Neuronal stem cell (in vitro differentiated cells): ENCODE measurements at regions not wholly inside any gene's neighbourhood (a gene's known extent, or its start where the extent isn't known, plus 50 kb on each side); places are given as distances from the start of the nearest gene placed in this dataset.
"Not testable (repeated sequence)": the region's sequence is repeated elsewhere in the genome, so short reads cannot be mapped to it uniquely, and the experiment has no call there.

Source experiments
- DNase-seq: peaks from one replicate; pipeline ENCODE4 v3.0.0-alpha.2; 2013; ENCODE audit warnings: low spot score
- H2AFZ ChIP-seq: one replicate; pipeline ENCODE4 v1.6.1; 2013; ENCODE audit warnings: mild to moderate bottlenecking, low read length, inconsistent platforms
- H2AK5ac ChIP-seq: 2 replicates; pipeline ENCODE4 v1.6.1; 2013; ENCODE audit warnings: low read depth, mild to moderate bottlenecking, inconsistent platforms, low read length, moderate library complexity, mixed read lengths
- H2BK120ac ChIP-seq: 2 replicates; pipeline ENCODE4 v1.6.1; 2013; ENCODE audit warnings: low read depth, mild to moderate bottlenecking, inconsistent platforms, low read length, moderate library complexity, mixed read lengths
- H2BK12ac ChIP-seq: one replicate; pipeline ENCODE4 v1.6.1; 2013; ENCODE audit warnings: low read length, inconsistent platforms
- H2BK15ac ChIP-seq: 2 replicates; pipeline ENCODE4 v1.6.1; 2013; ENCODE audit warnings: mild to moderate bottlenecking, low read length, inconsistent platforms, mixed read lengths
- H2BK5ac ChIP-seq: one replicate; pipeline ENCODE4 v1.6.1; 2013; ENCODE audit warnings: inconsistent platforms, mild to moderate bottlenecking, low read length, moderate library complexity
- H3K14ac ChIP-seq: one replicate; pipeline ENCODE4 v1.6.1; 2013; ENCODE audit warnings: low read length, inconsistent platforms
- H3K18ac ChIP-seq: 2 replicates; pipeline ENCODE4 v1.6.1; 2013; ENCODE audit warnings: low read length, inconsistent platforms
- H3K23ac ChIP-seq: 2 replicates; pipeline ENCODE4 v1.6.1; 2013; ENCODE audit warnings: low read depth, mild to moderate bottlenecking, mixed read lengths, low read length, inconsistent platforms; ENCODE audit not compliant: poor library complexity
- H3K27ac ChIP-seq: replicated peaks from 3 replicates; pipeline ENCODE4 v1.5.1; 2013; ENCODE audit warnings: low read length, inconsistent platforms
- H3K27me3 ChIP-seq, 3 experiments: 2 replicates each; pipeline ENCODE4 v1.6.1; 2013; ENCODE audit warnings: low read length in 3 of 3, mild to moderate bottlenecking in 2 of 3, inconsistent platforms in 1 of 3, low read depth in 1 of 3, mixed read lengths in 1 of 3, moderate library complexity in 1 of 3; ENCODE audit not compliant: control insufficient read depth in 3 of 3, insufficient read depth in 3 of 3
- H3K36me3 ChIP-seq, 2 donors: replicated peaks in 1 of 2; 2 replicates each; pipeline ENCODE4 v1.6.1; 2013; ENCODE audit warnings: low read length in 2 of 2; ENCODE audit not compliant: control insufficient read depth in 2 of 2, insufficient read depth in 2 of 2
- H3K4ac ChIP-seq: 2 replicates; pipeline ENCODE4 v1.6.1; 2013; ENCODE audit warnings: inconsistent platforms, mild to moderate bottlenecking, low read length, moderate library complexity
- H3K4me1 ChIP-seq, 2 donors: 1 replicate in 1 of 2; 2 replicates in 1 of 2; pipeline ENCODE4 v1.6.1; 2013; ENCODE audit warnings: low read length in 2 of 2, low read depth in 1 of 2; ENCODE audit not compliant: control insufficient read depth in 2 of 2, insufficient read depth in 1 of 2
- H3K4me2 ChIP-seq: one replicate; pipeline ENCODE4 v1.6.1; 2013; ENCODE audit warnings: mild to moderate bottlenecking, low read length, inconsistent platforms; ENCODE audit not compliant: insufficient read depth, poor library complexity, severe bottlenecking
- H3K4me3 ChIP-seq, 2 donors: 2 replicates each; pipeline ENCODE4 v1.5.1; 2013; ENCODE audit warnings: low read length in 2 of 2, mild to moderate bottlenecking in 2 of 2, inconsistent platforms in 1 of 2, moderate library complexity in 1 of 2
- H3K79me1 ChIP-seq: one replicate; pipeline ENCODE4 v1.6.1; 2013; ENCODE audit warnings: low read depth, mild to moderate bottlenecking, inconsistent platforms, low read length, moderate library complexity
- H3K9ac ChIP-seq: one replicate; pipeline ENCODE4 v1.6.1; 2013; ENCODE audit warnings: mild to moderate bottlenecking, low read depth, low read length, inconsistent platforms; ENCODE audit not compliant: poor library complexity
- H3K9me3 ChIP-seq, 2 donors: replicated peaks in 1 of 2; 2 replicates each; pipeline versions ENCODE3 to v1.6.1; 2013; ENCODE audit warnings: low read length in 2 of 2, mild to moderate bottlenecking in 2 of 2, inconsistent platforms in 1 of 2, low read depth in 1 of 2, mixed read lengths in 1 of 2, moderate library complexity in 1 of 2; ENCODE audit not compliant: control insufficient read depth in 2 of 2, insufficient read depth in 1 of 2
- H4K8ac ChIP-seq: one replicate; pipeline ENCODE4 v1.6.1; 2013; ENCODE audit warnings: low read depth, mild to moderate bottlenecking, inconsistent platforms, low read length, moderate library complexity
- H4K91ac ChIP-seq: one replicate; pipeline ENCODE4 v1.6.1; 2013; ENCODE audit warnings: low read length, low read depth, mild to moderate bottlenecking, inconsistent platforms; ENCODE audit not compliant: poor library complexity
- WGBS, 2 donors: extraction: QIAGEN DNeasy Blood & Tissue Kit; methylation state at CpG; one replicate each; pipeline ENCODE4 v1.1.7; 2013; ENCODE audit warnings: missing lambda C conversion rate in 2 of 2, mixed read lengths in 1 of 2; ENCODE audit not compliant: insufficient read length in 2 of 2, insufficient replicate concordance in 1 of 2; ENCODE audit errors: extremely low coverage in 2 of 2; 5-methylcytosine and 5-hydroxymethylcytosine counted together

- not testable (repeated sequence) for H3K36me3 ChIP-seq, H3K4me3 ChIP-seq, H2AK5ac ChIP-seq, H2BK12ac ChIP-seq, H3K14ac ChIP-seq, H2BK120ac ChIP-seq, H3K9me3 ChIP-seq, H3K4me1 ChIP-seq, H3K23ac ChIP-seq, H4K91ac ChIP-seq, H2BK15ac ChIP-seq, H2BK5ac ChIP-seq, H2AFZ ChIP-seq, H3K18ac ChIP-seq, DNase-seq, H3K27me3 ChIP-seq, H3K4me2 ChIP-seq, H3K79me1 ChIP-seq, H4K8ac ChIP-seq, H3K4ac ChIP-seq, H3K27ac ChIP-seq, H3K9ac ChIP-seq
- no CpG with 5 or more reads among the region's 4 CpGs for WGBS, 2 donors
Measured at GRCh38 chr10:106015369-106016199, 1148.9 kb downstream of the SORCS1 start.

- no peak overlapping the region for H2BK5ac ChIP-seq
- no peak overlapping the region for H3K23ac ChIP-seq
- H3K4ac ChIP-seq = no peak overlapping the region
- H4K91ac ChIP-seq = no peak overlapping the region
- no peaks in the 10 kb centered on the region for H3K36me3 ChIP-seq
- H3K9me3 ChIP-seq = peaks cover 3 to 5% of the 10 kb centered on the region in 2 donors
- DNase-seq = no peak
- no peak overlapping the region for H3K27ac ChIP-seq
- no peaks in the 10 kb centered on the region for H3K79me1 ChIP-seq
- no CpG with 5 or more reads among the region's 3 CpGs for WGBS, 2 donors
- H2AK5ac ChIP-seq = no peak overlapping the region
- H2BK12ac ChIP-seq = no peak overlapping the region
- H3K9ac ChIP-seq = no peak overlapping the region
- H3K18ac ChIP-seq = no peak overlapping the region
- H3K27me3 ChIP-seq = no peaks in the 10 kb centered on the region
- no peaks in the 10 kb centered on the region for H3K4me1 ChIP-seq
- H2BK120ac ChIP-seq = no peak overlapping the region
- no peak overlapping the region for H2BK15ac ChIP-seq
- H3K4me2 ChIP-seq = no peak overlapping the region
- H3K14ac ChIP-seq = no peak overlapping the region
- H4K8ac ChIP-seq = no peak overlapping the region
- peak overlapping the region; percentile 36 for H2AFZ ChIP-seq
- no peak overlapping the region for H3K4me3 ChIP-seq
Measured at GRCh38 chr10:106011250-106011649, 1153.3 kb downstream of the SORCS1 start.

- Histone ChIP-seq H3K4ac (no peak overlapping the region), H2AFZ (no peak overlapping the region), H2AK5ac (no peak overlapping the region), H3K79me1 (no peaks in the 10 kb centered on the region), H4K91ac (no peak overlapping the region), H3K4me3 (no peak overlapping the region), H2BK15ac (no peak overlapping the region), H3K23ac (no peak overlapping the region), H3K14ac (no peak overlapping the region), H3K4me1 (no peaks in the 10 kb centered on the region), H3K36me3 (no peaks in the 10 kb centered on the region), H3K27me3 (no peaks in the 10 kb centered on the region), H2BK12ac (no peak overlapping the region), H3K9me3 (no peaks in the 10 kb centered on the region), H3K18ac (no peak overlapping the region), H4K8ac (no peak overlapping the region), H3K27ac (no peak overlapping the region), H3K4me2 (no peak overlapping the region), H2BK120ac (no peak overlapping the region), H2BK5ac (no peak overlapping the region), H3K9ac (no peak overlapping the region)
- DNase-seq = no peak
- WGBS, 2 donors = no CpG with 5 or more reads among the region's 2 CpGs
Measured at GRCh38 chr10:106000721-106001120, 1163.8 kb downstream of the SORCS1 start.

- no peak overlapping the region for H2AK5ac ChIP-seq
- no peak overlapping the region for H3K18ac ChIP-seq
- no peak overlapping the region for H2BK120ac ChIP-seq
- H3K4me3 ChIP-seq = no peak overlapping the region
- H3K79me1 ChIP-seq = no peaks in the 10 kb centered on the region
- no peak for DNase-seq
- no peak overlapping the region for H2BK15ac ChIP-seq
- H2AFZ ChIP-seq = no peak overlapping the region
- H3K4me1 ChIP-seq = no peaks in the 10 kb centered on the region
- no peak overlapping the region for H3K9ac ChIP-seq
- no peak overlapping the region for H2BK5ac ChIP-seq
- no peak overlapping the region for H3K27ac ChIP-seq
- WGBS, 2 donors = no CpG with 5 or more reads among the region's 3 CpGs
- H3K9me3 ChIP-seq = no peaks in the 10 kb centered on the region
- H3K14ac ChIP-seq = no peak overlapping the region
- no peaks in the 10 kb centered on the region for H3K36me3 ChIP-seq
- no peak overlapping the region for H3K4ac ChIP-seq
- no peak overlapping the region for H4K91ac ChIP-seq
- H2BK12ac ChIP-seq = no peak overlapping the region
- H4K8ac ChIP-seq = no peak overlapping the region
- H3K27me3 ChIP-seq = no peaks in the 10 kb centered on the region
- H3K4me2 ChIP-seq = no peak overlapping the region
- no peak overlapping the region for H3K23ac ChIP-seq
Measured at GRCh38 chr10:105993609-105994008, 1170.9 kb downstream of the SORCS1 start.
